ENCODE measurements at regions not wholly inside any gene's neighbourhood (a gene's known extent, or its start where the extent isn't known, plus 50 kb on each side); places are given as distances from the start of the nearest gene placed in this dataset.

GRCh38 chr21:38875694-38876492, 70.2 kb downstream of the ETS2 start:
- no peak for DNase-seq
